ENCODE measurements at regions not wholly inside any gene's neighbourhood (a gene's known extent, or its start where the extent isn't known, plus 50 kb on each side); places are given as distances from the start of the nearest gene placed in this dataset.

GRCh38 chr1:222061711-222062359 lies 319.9 kb upstream of the DUSP10 start:
- H4K20me1 ChIP-seq (replicated peaks in 1 of 2; ENCODE audit: control insufficient read depth in 1 of 2, insufficient read depth in 2 of 2, low read length in 2 of 2), result no peaks in the 10 kb centered on the region
- H4K8ac ChIP-seq (ENCODE audit: extremely low read depth, insufficient read depth, low read length), result no peak overlapping the region
- CTCF ChIA-PET (ENCODE audit: partially characterized antibody), result interaction anchor here (0.6 to 1.3 kb wide), 2 partner anchors 170 to 1464 kb away, joined by 4 read pairs; no protein-coding TSS in a partner anchor
- H3K14ac ChIP-seq (ENCODE audit: insufficient read length), result no peak overlapping the region
- H3K4ac ChIP-seq (replicated peaks; ENCODE audit: insufficient read length, low read depth, low read length), result no peak overlapping the region
- TF ChIP-seq RBBP5 (IDR thresholded peaks at IDR 0.05; ENCODE audit: borderline replicate concordance, low read depth, low read length), result no peak
- TF ChIP-seq POU5F1 (IDR thresholded peaks at IDR 0.05; ENCODE audit: low read depth, low read length), result no peak
- TF ChIP-seq NRF1 (IDR thresholded peaks at IDR 0.05; ENCODE audit: low read depth, low read length), result no peak
- TF ChIP-seq GTF2F1 (IDR thresholded peaks at IDR 0.05; ENCODE audit: borderline replicate concordance, low read depth, low read length), result no peak
- TF ChIP-seq TBP (IDR thresholded peaks at IDR 0.05; ENCODE audit: low read depth, low read length), result no peak
- no peak for TF ChIP-seq MAFK (IDR thresholded peaks at IDR 0.05; ENCODE audit: low read depth, low read length)
- no peak for TF ChIP-seq RNF2 (IDR thresholded peaks at IDR 0.05; ENCODE audit: borderline replicate concordance, low read depth, low read length, missing control alignments, poor library complexity, severe bottlenecking)
- no peak overlapping the region for H3K23ac ChIP-seq (ENCODE audit: insufficient read length)
- H2BK20ac ChIP-seq (ENCODE audit: low read length), result no peak overlapping the region
- H3K9me3 ChIP-seq (ENCODE audit: insufficient read depth in 2 of 2, low read depth in 1 of 2, low read length in 1 of 2), result peaks cover 11 to 13% of the 10 kb centered on the region in 2 experiments; a peak in 3 of 4 replicates
- no peak overlapping the region for H2AK5ac ChIP-seq (ENCODE audit: low read depth, low read length)
- no peaks in the 10 kb centered on the region for H3K23me2 ChIP-seq (ENCODE audit: low read depth, low read length)
- no peak overlapping the region for H3K9ac ChIP-seq (replicated peaks in 1 of 4; ENCODE audit: extremely low read depth in 1 of 4, low read depth in 3 of 4, low read length in 3 of 4)
- no peaks in the 10 kb centered on the region for H3K4me1 ChIP-seq (replicated peaks in 1 of 4; ENCODE audit: control insufficient read depth in 3 of 4, insufficient read depth in 4 of 4, low read length in 3 of 4)
- no peaks in the 10 kb centered on the region for H3K79me2 ChIP-seq (ENCODE audit: control insufficient read depth in 1 of 2, insufficient read depth in 2 of 2, low read length in 2 of 2)
- H2BK12ac ChIP-seq (ENCODE audit: low read depth, low read length), result no peak overlapping the region
- DNase-seq (ENCODE audit: low read depth in 1 of 2, low spot score in 2 of 2) (no peak), FAIRE-seq (no peak)
- H3K56ac ChIP-seq (replicated peaks; ENCODE audit: insufficient read length, low read depth, low read length), result no peak overlapping the region
- H3K79me1 ChIP-seq (ENCODE audit: low read depth, low read length), result no peaks in the 10 kb centered on the region
- POLR2A ChIA-PET (ENCODE audit: partially characterized antibody), result no interaction called here
- no peak overlapping the region for H2BK5ac ChIP-seq (ENCODE audit: low read depth, low read length)
- H3K27ac ChIP-seq (ENCODE audit: low read depth, low read length), result no peak overlapping the region
- H3K27me3 ChIP-seq (replicated peaks in 1 of 4; ENCODE audit: control insufficient read depth in 3 of 4, extremely low read depth in 1 of 4, insufficient read depth in 3 of 4, low read length in 3 of 4), result no peaks in the 10 kb centered on the region; a peak in 1 of 7 replicates
- peaks cover 0 to 5% (median 0%) of the 10 kb centered on the region in 4 experiments; a peak in 2 of 8 replicates for H3K36me3 ChIP-seq (ENCODE audit: control insufficient read depth in 2 of 4, insufficient read depth in 4 of 4, low read length in 3 of 4)
- H4K91ac ChIP-seq (replicated peaks; ENCODE audit: insufficient read length, low read length), result peak overlapping the region; percentile 17
- H2BK15ac ChIP-seq (ENCODE audit: low read length), result no peak overlapping the region
- no peak overlapping the region for H2AFZ ChIP-seq (ENCODE audit: low read length)
- H3K18ac ChIP-seq (ENCODE audit: extremely low read depth, low read length), result no peak overlapping the region
- no peak overlapping the region for H3K4me2 ChIP-seq (ENCODE audit: insufficient read depth in 1 of 2, low read depth in 2 of 2, low read length in 2 of 2)
- 84% methylated on average over 3 of the region's 3 CpGs; no CpG with 5 or more reads in 1 of the 2 experiments for WGBS, 2 experiments (ENCODE audit: extremely low coverage in 1 of 2, insufficient coverage in 1 of 2, insufficient read length in 1 of 2, insufficient replicate concordance in 2 of 2, low coverage in 1 of 2, low lambda C conversion rate in 2 of 2, missing lambda C conversion rate in 1 of 2)
- no peak overlapping the region for H4K5ac ChIP-seq (ENCODE audit: insufficient read length, low read depth, low read length)
- no peak overlapping the region for H3K4me3 ChIP-seq (ENCODE audit: extremely low read depth in 1 of 4, insufficient read depth in 2 of 4, low read depth in 3 of 4, low read length in 4 of 4)
- H2BK120ac ChIP-seq (replicated peaks; ENCODE audit: low read depth, low read length), result no peak overlapping the region

All from H1 (cell line).